Islet of Langerhans (tissue), 1 donor: ENCODE measurements at regions not wholly inside any gene's neighbourhood (a gene's known extent, or its start where the extent isn't known, plus 50 kb on each side); places are given as distances from the start of the nearest gene placed in this dataset.

Source experiments
- FAIRE-seq: peaks from one replicate; lab custom pipeline; 2011; peaks lifted over from hg19 to GRCh38; lab: Jason Lieb, UNC

- FAIRE-seq: no peak
Observed at GRCh38 chr18:56380685-56381084, 257.7 kb downstream of the TXNL1 start.

GRCh38 chr18:56379256-56379655 lies 259.1 kb downstream of the TXNL1 start:
- no peak for FAIRE-seq

DNA sequence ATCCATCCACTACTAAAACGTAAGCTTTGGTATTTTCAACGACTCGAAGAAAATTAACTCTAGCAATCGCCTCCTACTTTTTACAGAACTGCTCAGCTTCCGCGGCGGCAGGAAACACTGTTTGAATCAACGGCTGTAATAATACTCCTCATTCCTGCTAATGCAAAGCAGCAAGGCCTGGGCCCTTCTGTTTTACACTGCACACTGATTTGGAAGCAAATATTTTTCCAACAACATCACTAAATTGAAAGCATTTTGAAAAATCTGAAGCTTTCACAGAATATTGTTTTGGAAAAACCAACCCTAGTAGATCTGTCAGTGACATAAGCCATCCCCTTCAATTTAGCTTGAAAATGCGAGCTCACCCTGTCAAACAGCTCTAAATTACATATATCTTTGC lies 261.2 kb downstream of the TXNL1 start:
- FAIRE-seq: no peak

- peak; percentile 91 for FAIRE-seq
Observed at GRCh38 chr18:56374007-56374655, 264.3 kb downstream of the TXNL1 start.

DNA sequence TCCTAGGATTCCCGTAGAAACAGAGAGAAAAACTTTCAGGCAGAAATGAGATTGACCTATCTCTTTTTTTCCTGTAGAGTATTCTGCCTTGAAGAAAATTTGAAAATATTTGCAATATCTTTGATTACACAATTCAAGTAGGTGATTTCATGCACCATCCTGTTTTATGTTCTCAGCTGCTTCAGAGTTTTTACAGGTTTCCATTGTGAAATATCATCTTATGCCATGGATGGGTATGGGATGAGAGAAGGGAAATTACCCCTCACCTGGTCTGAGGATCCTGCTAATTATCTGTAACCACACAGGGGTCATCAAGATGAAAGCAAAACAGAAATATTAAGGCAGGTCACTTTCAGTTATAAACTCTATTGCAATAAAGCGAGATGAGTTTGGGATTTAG lies 264.8 kb downstream of the TXNL1 start:
- no peak for FAIRE-seq

- FAIRE-seq: no peak
Observed at GRCh38 chr18:56368066-56368465, 270.3 kb downstream of the TXNL1 start.

DNA sequence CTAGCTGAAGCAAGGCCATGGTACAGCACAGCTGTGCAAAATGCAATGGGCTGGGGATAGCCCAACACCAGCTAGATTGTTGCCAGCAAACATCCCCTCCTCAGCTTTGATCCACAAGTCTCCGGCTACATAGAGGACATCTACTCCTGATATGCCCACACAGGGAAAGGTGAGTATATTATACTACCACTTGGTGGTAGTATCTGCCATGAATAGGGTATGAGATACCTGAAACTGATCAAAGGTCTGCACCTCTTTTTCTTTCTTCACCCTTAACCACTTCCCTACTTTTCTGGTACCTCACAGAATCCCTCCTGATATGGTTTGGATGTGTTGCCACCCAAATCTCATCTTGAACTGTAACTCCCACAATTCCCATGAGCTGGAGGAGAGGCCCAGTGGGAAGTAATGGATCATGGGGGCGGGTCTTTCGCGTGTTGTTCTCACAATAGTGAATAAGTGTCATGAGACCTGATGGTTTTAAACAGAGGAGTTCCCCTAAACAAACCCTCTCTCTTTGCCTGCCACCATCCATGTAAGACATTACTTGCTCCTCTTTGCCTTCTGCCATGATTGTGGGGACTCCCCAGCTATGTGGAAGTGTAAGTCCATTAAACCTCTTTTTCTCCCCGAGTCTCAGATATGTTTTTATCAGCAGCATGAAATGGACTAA lies 279.6 kb downstream of the TXNL1 start:
- FAIRE-seq: no peak

- peak; percentile 89 for FAIRE-seq
Observed at GRCh38 chr18:56353663-56354260, 284.6 kb downstream of the TXNL1 start.

GRCh38 chr18:56351911-56352500 lies 286.4 kb downstream of the TXNL1 start:
- FAIRE-seq: no peak

DNA sequence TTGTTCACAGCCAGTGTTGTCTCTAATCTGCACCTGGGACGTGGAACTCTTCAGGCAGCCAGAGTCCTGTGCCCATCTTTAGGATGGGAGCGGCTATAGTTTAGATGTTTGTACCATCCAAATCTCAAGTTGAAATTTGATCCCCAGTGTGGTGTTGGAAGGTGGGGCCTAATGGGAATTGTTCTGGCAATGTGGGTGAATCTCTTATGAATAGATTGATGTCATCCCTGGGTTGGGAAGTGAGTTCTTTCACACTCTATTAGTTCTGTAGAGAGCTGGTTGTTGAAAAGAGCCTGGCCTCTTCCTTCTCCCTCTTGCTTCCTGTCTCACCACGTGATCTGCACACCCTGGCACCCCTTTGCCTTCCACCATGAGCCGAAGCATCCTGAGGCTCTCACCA lies 300.9 kb downstream of the TXNL1 start:
- FAIRE-seq: no peak

DNA sequence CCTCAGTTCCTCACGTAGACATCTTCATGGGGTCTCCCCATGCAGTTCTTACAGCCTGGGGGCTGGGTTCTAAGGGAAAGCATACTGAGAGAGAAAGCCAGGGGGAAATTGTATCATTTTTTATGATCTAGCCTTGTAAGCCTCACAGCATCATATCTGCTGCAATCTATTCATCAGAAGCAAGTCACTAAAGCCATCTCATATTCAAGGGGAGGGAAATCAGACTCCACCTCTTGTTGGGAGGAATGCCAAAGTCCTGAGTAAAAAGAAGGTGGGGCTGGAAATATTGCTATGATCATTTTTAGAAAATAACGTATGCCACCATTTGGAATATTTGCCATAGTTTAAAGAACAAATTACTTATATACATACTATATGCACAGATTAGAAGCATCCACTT lies 304.6 kb downstream of the TXNL1 start:
- FAIRE-seq: no peak

DNA sequence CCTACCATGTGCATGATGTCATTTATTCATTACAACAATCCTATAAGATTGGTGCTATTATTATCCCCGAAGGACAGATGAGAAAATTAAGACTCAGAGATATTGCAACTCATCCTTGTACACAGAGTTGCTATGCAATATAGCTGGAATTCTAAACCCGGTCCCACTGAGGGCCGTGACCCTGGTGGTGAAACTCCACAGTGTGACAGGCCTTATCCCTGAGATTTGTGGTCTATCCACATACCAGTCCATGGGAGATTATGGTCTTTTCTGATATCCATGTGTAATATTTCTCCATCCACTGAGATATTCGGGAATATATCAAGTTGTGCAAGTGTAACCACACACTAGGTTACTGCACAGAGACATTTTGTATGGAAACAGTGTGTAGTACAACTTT lies 305.2 kb downstream of the TXNL1 start:
- no peak for FAIRE-seq

GRCh38 chr18:56332371-56332770 lies 306.0 kb downstream of the TXNL1 start:
- no peak for FAIRE-seq

DNA sequence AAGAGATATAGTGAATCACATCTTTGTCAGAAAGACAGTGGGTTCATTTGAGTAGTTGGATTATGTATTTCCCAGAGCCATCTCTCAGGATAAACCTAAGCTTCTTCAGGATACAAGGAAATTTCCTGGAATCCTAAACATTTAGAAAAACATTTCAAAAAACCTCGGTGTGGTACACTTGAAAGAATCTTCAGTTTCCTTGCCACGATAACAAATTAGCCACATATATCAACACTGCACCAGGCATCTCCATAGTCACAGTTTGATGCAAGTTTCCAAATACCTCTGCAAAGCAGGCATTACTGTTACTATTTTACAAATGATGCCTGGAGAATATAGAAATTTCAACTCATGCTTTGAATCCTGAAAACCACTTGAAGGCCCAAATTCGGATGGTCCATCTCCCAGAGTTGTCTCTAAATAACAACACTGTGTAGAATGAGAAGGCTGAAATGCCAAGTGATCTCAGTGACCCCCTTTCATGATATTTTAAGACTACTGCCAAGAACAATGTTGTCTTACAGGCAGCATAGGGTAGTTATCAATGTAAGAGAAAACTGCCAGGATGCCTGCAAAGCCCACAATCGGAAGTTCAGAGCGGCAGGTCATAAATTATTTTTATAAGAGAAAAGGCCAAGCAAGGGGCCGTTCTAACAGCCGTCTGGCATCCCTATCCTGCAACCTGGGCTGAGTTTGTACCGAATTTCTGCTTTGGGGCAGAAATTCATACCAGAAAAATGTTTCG lies 307.9 kb downstream of the TXNL1 start:
- FAIRE-seq: no peak

- no peak for FAIRE-seq
Observed at GRCh38 chr18:56329536-56329935, 308.9 kb downstream of the TXNL1 start.

GRCh38 chr18:56327191-56327885 lies 311.1 kb downstream of the TXNL1 start:
- FAIRE-seq: no peak

- no peak for FAIRE-seq
Observed at GRCh38 chr18:56326336-56327072, 311.9 kb downstream of the TXNL1 start.

DNA sequence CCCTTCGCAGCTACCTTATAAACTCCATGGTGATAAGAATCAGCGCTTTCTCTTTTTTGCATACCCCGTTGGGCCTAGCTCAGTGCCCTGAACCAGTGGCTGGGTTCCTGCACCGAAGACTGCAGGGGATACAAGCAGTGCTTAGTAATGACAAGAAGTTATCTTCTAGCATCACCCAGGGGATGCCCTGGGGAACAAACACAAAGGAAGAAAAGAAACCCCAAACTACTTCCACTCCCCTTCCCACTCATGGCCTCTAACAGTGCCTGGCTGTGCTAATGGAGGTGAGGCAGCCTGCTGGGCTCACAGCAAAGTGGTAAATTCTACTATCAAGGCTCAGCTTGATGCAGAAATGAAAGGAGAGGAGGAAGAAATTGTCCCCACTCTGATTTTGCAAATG lies 314.7 kb downstream of the TXNL1 start:
- no peak for FAIRE-seq

- FAIRE-seq: no peak
Observed at GRCh38 chr18:56322406-56322805, 316.0 kb downstream of the TXNL1 start.

DNA sequence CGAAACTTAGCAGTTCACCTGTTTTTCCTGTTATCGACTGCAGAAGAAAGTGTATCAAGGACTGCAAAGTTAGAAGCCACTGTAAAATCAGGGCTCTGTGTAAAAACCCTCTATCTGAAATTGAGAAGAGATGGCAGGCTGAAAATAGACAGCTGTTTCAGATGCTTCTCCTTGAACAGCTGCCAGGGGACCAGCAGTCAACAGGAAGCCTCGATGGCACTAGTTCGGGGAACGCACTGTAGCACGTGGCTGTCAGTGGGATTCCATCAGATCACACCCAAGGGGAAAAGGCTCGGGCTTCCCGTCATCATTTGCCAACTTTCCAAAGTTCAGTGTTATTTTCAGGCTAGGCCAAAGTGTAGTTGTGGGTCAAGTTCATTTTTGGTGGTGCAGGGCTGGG lies 316.9 kb downstream of the TXNL1 start:
- FAIRE-seq: no peak

DNA sequence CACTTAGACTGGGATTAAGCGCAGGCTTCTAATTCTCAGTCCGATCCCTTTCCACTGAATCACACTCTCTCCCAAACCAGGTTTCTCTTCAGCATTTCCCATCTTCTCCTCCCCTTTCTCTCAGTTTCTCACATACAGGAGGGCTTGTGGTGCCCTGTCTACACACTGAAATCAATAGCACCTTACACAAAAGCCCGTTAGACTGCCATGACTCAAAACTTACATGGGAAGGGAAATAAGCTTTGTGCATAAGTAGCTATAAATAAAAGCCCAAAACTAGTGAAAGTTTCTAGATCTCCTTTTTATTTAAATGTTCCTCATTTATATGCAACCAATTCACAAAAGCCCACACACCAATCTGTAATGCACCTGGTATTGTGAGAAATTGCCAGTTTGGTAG lies 318.4 kb downstream of the TXNL1 start:
- FAIRE-seq: no peak
